Esophagus muscularis mucosa (tissue), 3 donors: ENCODE measurements at regions not wholly inside any gene's neighbourhood (a gene's known extent, or its start where the extent isn't known, plus 50 kb on each side); places are given as distances from the start of the nearest gene placed in this dataset.
"Not testable (repeated sequence)": the region's sequence is repeated elsewhere in the genome, so short reads cannot be mapped to it uniquely, and the experiment has no call there.

ENCODE experiments used
- CTCF ChIP-seq, 3 experiments: fragments of 200-600 bp in 2 of 3; fragments of 450-650 bp in 1 of 3; sonication (generic) in 2 of 3; IDR thresholded peaks; one replicate each; pipeline ENCODE4 v1.5.1; 2017 to 2019; ENCODE audit warnings: antibody characterized with exemption in 3 of 3, mild to moderate bottlenecking in 2 of 3, moderate library complexity in 1 of 3
- POLR2A ChIP-seq: fragments of 450-650 bp; IDR thresholded peaks from one replicate; pipeline ENCODE4 v1.6.1; 2017; ENCODE audit warnings: antibody characterized with exemption, moderate library complexity, mild to moderate bottlenecking, low read depth

GRCh38 chr5:119725291-119725690, 95.9 kb downstream of the FAM170A start:
- TF ChIP-seq CTCF (IDR thresholded peaks at IDR 0.05); POLR2A: not testable (repeated sequence)
